ENCODE measurements at regions not wholly inside any gene's neighbourhood (a gene's known extent, or its start where the extent isn't known, plus 50 kb on each side); places are given as distances from the start of the nearest gene placed in this dataset.

GRCh38 chr2:70024284-70024683, 62.9 kb upstream of the ASPRV1 start:
- ChIA-PET CTCF (no interaction called here), POLR2A (interaction anchor here (0.7 kb wide), 1 partner anchor 11 kb away, joined by 8 read pairs; no protein-coding TSS in a partner anchor)
- no TSS peak for BruUV-seq (replicated peaks)
- Histone ChIP-seq H3K27ac (ENCODE audit: low read length) (no peak overlapping the region), H3K27me3 (ENCODE audit: control insufficient read depth, insufficient read depth, low read length) (no peaks in the 10 kb centered on the region), H3K4me3 (ENCODE audit: low read depth in 2 of 2, low read length in 2 of 2) (no peak overlapping the region), H3K36me3 (ENCODE audit: control insufficient read depth, insufficient read depth, low read length) (no peaks in the 10 kb centered on the region), H3K9me3 (ENCODE audit: control insufficient read depth, insufficient read depth, low read depth, low read length) (no peaks in the 10 kb centered on the region), H3K4me1 (ENCODE audit: control insufficient read depth, insufficient read depth, low read length) (no peaks in the 10 kb centered on the region)
- DNase-seq (ENCODE audit: low read depth, low spot score) (no peak), ATAC-seq (no peak)
- TF ChIP-seq CTCF (IDR thresholded peaks at IDR 0.05), result no peak
- TF ChIP-seq TCF7L2 (IDR thresholded peaks at IDR 0.05; ENCODE audit: low read depth, low read length), result no peak
- no peak for TF ChIP-seq SIN3A (IDR thresholded peaks at IDR 0.05; ENCODE audit: borderline replicate concordance, insufficient read depth, low read depth, low read length)
- no peak for TF ChIP-seq POLR2AphosphoS5 (IDR thresholded peaks at IDR 0.05; ENCODE audit: low read depth, low read length)
- no peak for TF ChIP-seq REST (IDR thresholded peaks at IDR 0.05; ENCODE audit: insufficient read depth in 1 of 2, low read depth in 2 of 2, low read length in 1 of 2)
- in situ Hi-C loops (cut with HindIII; ENCODE audit: low pct_unique_long_range_greater_than_20kb, low sequenced_read_pairs) (no loop called here), intact Hi-C loops (cut with micrococcal nuclease; ENCODE audit: unreplicated experiment) (no loop called here)

- POLR2A ChIA-PET, result no interaction called here
Measured at GRCh38 chr2:70019096-70019495, 57.7 kb upstream of the ASPRV1 start.

More at GRCh38 chr2:70019096-70019495, 57.7 kb upstream of the ASPRV1 start:
- CTCF ChIA-PET, result no interaction called here
- H3K4me3 ChIP-seq (ENCODE audit: low read depth in 2 of 2, low read length in 2 of 2), result no peak overlapping the region
- no peak for ATAC-seq
- no peaks in the 10 kb centered on the region for H3K27me3 ChIP-seq (ENCODE audit: control insufficient read depth, insufficient read depth, low read length)
- no peaks in the 10 kb centered on the region for H3K4me1 ChIP-seq (ENCODE audit: control insufficient read depth, insufficient read depth, low read length)
- no peak overlapping the region for H3K27ac ChIP-seq (ENCODE audit: low read length)
- DNase-seq (ENCODE audit: low read depth, low spot score), result no peak
- H3K36me3 ChIP-seq (ENCODE audit: control insufficient read depth, insufficient read depth, low read length), result no peaks in the 10 kb centered on the region
- TF ChIP-seq SIN3A (IDR thresholded peaks at IDR 0.05; ENCODE audit: borderline replicate concordance, insufficient read depth, low read depth, low read length), result no peak
- TF ChIP-seq TCF7L2 (IDR thresholded peaks at IDR 0.05; ENCODE audit: low read depth, low read length), result no peak
- no peak for TF ChIP-seq POLR2AphosphoS5 (IDR thresholded peaks at IDR 0.05; ENCODE audit: low read depth, low read length)
- no peak for TF ChIP-seq REST (IDR thresholded peaks at IDR 0.05; ENCODE audit: insufficient read depth in 1 of 2, low read depth in 2 of 2, low read length in 1 of 2)
- TF ChIP-seq CTCF (IDR thresholded peaks at IDR 0.05), result no peak
- in situ Hi-C loops (cut with HindIII; ENCODE audit: low pct_unique_long_range_greater_than_20kb, low sequenced_read_pairs) (no loop called here), intact Hi-C loops (cut with micrococcal nuclease; ENCODE audit: unreplicated experiment) (no loop called here)
- no TSS peak for BruUV-seq (replicated peaks)
- no peaks in the 10 kb centered on the region for H3K9me3 ChIP-seq (ENCODE audit: control insufficient read depth, insufficient read depth, low read depth, low read length)

All from Panc1 (cell line).